CD4-positive, alpha-beta T cell (primary cell): ENCODE measurements at regions not wholly inside any gene's neighbourhood (a gene's known extent, or its start where the extent isn't known, plus 50 kb on each side); places are given as distances from the start of the nearest gene placed in this dataset.

Experiments
- ATAC-seq: fragments of 200-7000 bp; cut with Tn5 transposase; one replicate; pipeline ENCODE4 v1.10.0; 2022; ENCODE audit warnings: mild to moderate bottlenecking; ENCODE audit not compliant: poor library complexity
- CTCF ChIA-PET: fragments of 350-600 bp; sonication (Branson Sonifier 250); formaldehyde crosslinking; loops from one replicate; lab custom pipeline; 2021; ENCODE audit warnings: antibody characterized with exemption, inconsistent platforms; lab: Charles Lee
- POLR2A ChIA-PET: fragments of 350-600 bp; sonication (Branson Sonifier 250); formaldehyde crosslinking; loops from one replicate; lab custom pipeline; 2021; ENCODE audit warnings: antibody characterized with exemption, inconsistent platforms; lab: Charles Lee
- DNase-seq, 14 experiments: peaks; one replicate each; pipeline ENCODE4 v3.0.0-alpha.2; 2013 to 2020; ENCODE audit warnings: mixed read lengths in 2 of 14
- H3K27ac ChIP-seq, 2 donors: one replicate each; pipeline versions ENCODE4 v1.5.1 to v1.7.0; 2013; ENCODE audit warnings: low read length in 2 of 2, low read depth in 1 of 2, mild to moderate bottlenecking in 1 of 2
- H3K27me3 ChIP-seq, 2 experiments: 1 replicate in 1 of 2; 2 replicates in 1 of 2; pipeline versions ENCODE4 v1.6.1 to v1.7.0; 2013; ENCODE audit warnings: low read length in 2 of 2, control low read depth in 1 of 2, mild to moderate bottlenecking in 1 of 2, moderate library complexity in 1 of 2; ENCODE audit not compliant: insufficient read depth in 2 of 2, control insufficient read depth in 1 of 2
- H3K36me3 ChIP-seq: one replicate; pipeline ENCODE4 v1.6.1; 2013; ENCODE audit warnings: low read length, control low read depth; ENCODE audit not compliant: insufficient read depth
- H3K4me1 ChIP-seq: one replicate; pipeline ENCODE4 v1.6.1; 2013; ENCODE audit warnings: low read length, control low read depth; ENCODE audit not compliant: insufficient read depth
- H3K4me3 ChIP-seq: one replicate; pipeline ENCODE4 v1.5.1; 2013; ENCODE audit warnings: mild to moderate bottlenecking, low read length, moderate library complexity
- H3K9me3 ChIP-seq, 2 experiments: 1 replicate in 1 of 2; 2 replicates in 1 of 2; pipeline versions ENCODE4 v1.6.1 to v1.7.0; 2013; ENCODE audit warnings: low read length in 2 of 2, mild to moderate bottlenecking in 2 of 2, control low read depth in 1 of 2, moderate library complexity in 1 of 2; ENCODE audit not compliant: control insufficient read depth in 1 of 2, insufficient read depth in 1 of 2
- H3K27ac Mint-ChIP-seq: one replicate; pipeline ENCODE4 v1.8.0; 2020; ENCODE audit warnings: mixed read lengths
- H3K27me3 Mint-ChIP-seq: one replicate; pipeline ENCODE4 v1.8.0; 2021; ENCODE audit warnings: mixed read lengths
- H3K36me3 Mint-ChIP-seq: one replicate; pipeline ENCODE4 v1.8.0; 2021; ENCODE audit warnings: low read depth, mixed read lengths
- H3K4me1 Mint-ChIP-seq: one replicate; pipeline ENCODE4 v1.8.0; 2021; ENCODE audit warnings: low read depth, mixed read lengths
- H3K4me3 Mint-ChIP-seq: one replicate; pipeline ENCODE4 v1.8.0; 2020; ENCODE audit warnings: mild to moderate bottlenecking, mixed read lengths
- H3K9me3 Mint-ChIP-seq: one replicate; pipeline ENCODE4 v1.8.0; 2020; ENCODE audit warnings: mixed read lengths
- CTCF ChIP-seq: fragments of 200-600 bp; IDR thresholded peaks from one replicate; pipeline ENCODE4 v1.8.0; 2022; ENCODE audit warnings: antibody characterized with exemption, mild to moderate bottlenecking
- intact Hi-C, 2 experiments: fragments of 100-400 bp; cut with DNase I in 1 of 2; cut with micrococcal nuclease in 1 of 2; formaldehyde crosslinking; loops; one replicate each; pipeline versions ENCODE4 v1.15.1 to v1.9.0; 2023 to 2025; cut with DNase I, micrococcal nuclease

DNA sequence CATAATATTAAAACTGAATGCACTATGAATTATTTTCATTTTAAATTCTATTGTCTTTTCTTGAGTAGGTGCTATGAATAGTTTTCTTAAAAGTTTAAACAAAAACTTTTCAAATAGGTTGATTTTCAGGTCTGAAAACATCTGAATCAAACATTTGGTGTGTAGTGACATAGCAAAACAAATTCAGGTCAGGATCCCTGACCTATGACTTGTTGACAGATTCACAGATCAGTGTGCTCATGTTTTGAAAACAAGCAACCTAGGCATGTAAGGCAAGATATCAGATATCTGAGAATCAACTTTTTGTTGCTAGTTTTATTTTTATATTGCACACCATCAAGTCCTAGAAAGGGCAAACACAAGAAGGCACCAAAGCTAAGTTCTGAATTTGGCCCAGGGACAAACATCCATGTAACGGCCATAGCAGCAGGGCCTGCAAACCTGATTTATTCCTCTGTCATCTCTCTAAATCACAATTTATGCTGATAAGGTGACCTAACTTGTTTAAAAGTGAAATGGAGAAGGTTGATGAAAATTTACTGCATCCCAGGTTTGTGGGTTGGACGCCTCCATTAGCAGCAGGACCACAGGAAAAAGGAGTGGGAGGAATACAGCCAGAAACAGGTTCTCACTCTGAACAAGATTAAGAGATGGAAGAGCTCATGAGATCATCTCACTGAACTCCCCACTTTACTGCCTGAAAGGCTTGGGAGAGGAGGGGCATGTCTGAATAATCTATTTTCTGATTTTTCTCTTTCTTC, 337.7 kb downstream of the KCNRG start:
- no peak for TF ChIP-seq CTCF

GRCh38 chr13:50353651-50354415, 338.6 kb downstream of the KCNRG start:
- no peak overlapping the region for H3K4me3 ChIP-seq
- CTCF ChIA-PET = interaction anchor here (1.8 kb wide), 1 partner anchor 34 kb away, joined by 5 read pairs; no protein-coding TSS in a partner anchor
- H3K27me3 Mint-ChIP-seq = no peaks in the 10 kb centered on the region
- no peaks in the 10 kb centered on the region for H3K27me3 ChIP-seq
- ATAC-seq = no peak
- peaks cover 20% of the 10 kb centered on the region for H3K4me1 Mint-ChIP-seq
- intact Hi-C loops = no loop called here
- H3K4me1 ChIP-seq = peaks cover 15% of the 10 kb centered on the region
- TF ChIP-seq CTCF = no peak
- no peaks in the 10 kb centered on the region for H3K36me3 ChIP-seq
- H3K27ac Mint-ChIP-seq = no peak overlapping the region
- no peak overlapping the region for H3K4me3 Mint-ChIP-seq
- H3K9me3 Mint-ChIP-seq = no peaks in the 10 kb centered on the region
- H3K9me3 ChIP-seq = no peaks in the 10 kb centered on the region
- no peak for DNase-seq
- H3K36me3 Mint-ChIP-seq = no peaks in the 10 kb centered on the region
- H3K27ac ChIP-seq = no peak overlapping the region
- POLR2A ChIA-PET = no interaction called here

More for the DNA sequence above, 337.7 kb downstream of the KCNRG start:
- Histone ChIP-seq H3K4me3 (no peak overlapping the region), H3K36me3 (no peaks in the 10 kb centered on the region), H3K27me3 (no peaks in the 10 kb centered on the region), H3K9me3 (no peaks in the 10 kb centered on the region), H3K27ac (no peak overlapping the region), H3K4me1 (peaks cover 10% of the 10 kb centered on the region)
- H3K9me3 Mint-ChIP-seq = no peaks in the 10 kb centered on the region
- intact Hi-C loops = no loop called here
- no peaks in the 10 kb centered on the region for H3K36me3 Mint-ChIP-seq
- ChIA-PET CTCF (no interaction called here), POLR2A (no interaction called here)
- H3K27me3 Mint-ChIP-seq = no peaks in the 10 kb centered on the region
- peaks cover 13% of the 10 kb centered on the region for H3K4me1 Mint-ChIP-seq
- H3K27ac Mint-ChIP-seq = no peak overlapping the region
- DNase-seq (no peak), ATAC-seq (no peak)
- no peak overlapping the region for H3K4me3 Mint-ChIP-seq

GRCh38 chr13:50355797-50356196, 340.6 kb downstream of the KCNRG start:
- Mint-ChIP-seq H3K36me3 (no peaks in the 10 kb centered on the region), H3K4me1 (peaks cover 30% of the 10 kb centered on the region), H3K9me3 (no peaks in the 10 kb centered on the region), H3K4me3 (peak overlapping the region; percentile 25), H3K27ac (no peak overlapping the region), H3K27me3 (no peaks in the 10 kb centered on the region)
- Histone ChIP-seq H3K4me3 (peak overlapping the region; percentile 21), H3K9me3 (no peaks in the 10 kb centered on the region), H3K27me3 (no peaks in the 10 kb centered on the region), H3K4me1 (peaks cover 29% of the 10 kb centered on the region), H3K27ac (no peak overlapping the region), H3K36me3 (no peaks in the 10 kb centered on the region)
- ChIA-PET CTCF (interaction anchor here (1.8 kb wide), 1 partner anchor 32 kb away, joined by 5 read pairs; no protein-coding TSS in a partner anchor), POLR2A (interaction anchor here (1.1 kb wide), 2 partner anchors 11 to 232 kb away, joined by 3 read pairs; no protein-coding TSS in a partner anchor)
- intact Hi-C loops = no loop called here
- DNase-seq = peak in 1 of 14 experiments; percentile 19
- ATAC-seq = no peak
- no peak for TF ChIP-seq CTCF
